ENCODE measurements at regions not wholly inside any gene's neighbourhood (a gene's known extent, or its start where the extent isn't known, plus 50 kb on each side); places are given as distances from the start of the nearest gene placed in this dataset.

GRCh38 chr9:95382433-95382832, 64.9 kb upstream of the FANCC start:
- Histone ChIP-seq H3K79me2 (ENCODE audit: control insufficient read depth, insufficient read depth, low read length) (no peaks in the 10 kb centered on the region), H2AFZ (ENCODE audit: insufficient read depth, low read depth, low read length, poor library complexity, severe bottlenecking) (no peak overlapping the region), H3K4me1 (ENCODE audit: control insufficient read depth in 2 of 2, insufficient read depth in 2 of 2, low read length in 2 of 2) (no peaks in the 10 kb centered on the region), H3K36me3 (replicated peaks in 1 of 2; ENCODE audit: control extremely low read depth in 1 of 2, control insufficient read depth in 1 of 2, extremely low read depth in 1 of 2, insufficient read depth in 2 of 2, low read length in 1 of 2) (no peaks in the 10 kb centered on the region), H3K27me3 (replicated peaks in 1 of 4; ENCODE audit: control extremely low read depth in 1 of 4, control insufficient read depth in 3 of 4, insufficient read depth in 4 of 4, low read length in 3 of 4) (peaks cover 0 to 9% (median 3%) of the 10 kb centered on the region in 4 experiments), H3K9me3 (ENCODE audit: control extremely low read depth in 1 of 3, control insufficient read depth in 2 of 3, insufficient read depth in 1 of 3, low read length in 2 of 3) (no peaks in the 10 kb centered on the region), H3K4me2 (replicated peaks; ENCODE audit: low read depth, low read length, poor library complexity, severe bottlenecking) (no peak overlapping the region), H3K9ac (ENCODE audit: low read length) (no peak overlapping the region), H3K27ac (ENCODE audit: low read length in 2 of 2) (no peak overlapping the region), H3K4me3 (ENCODE audit: control extremely low read depth in 1 of 5, extremely low read depth in 1 of 5, insufficient read depth in 1 of 5, low read depth in 2 of 5, low read length in 4 of 5) (no peak overlapping the region), H4K20me1 (ENCODE audit: control insufficient read depth, insufficient read depth, low read length, poor library complexity, severe bottlenecking) (no peaks in the 10 kb centered on the region)
- POLR2A ChIA-PET = no interaction called here
- no peak for TF ChIP-seq EZH2 (IDR thresholded peaks at IDR 0.05; ENCODE audit: borderline replicate concordance, insufficient read depth, low read depth, low read length, poor library complexity, severe bottlenecking)
- TF ChIP-seq, protein P1, sequence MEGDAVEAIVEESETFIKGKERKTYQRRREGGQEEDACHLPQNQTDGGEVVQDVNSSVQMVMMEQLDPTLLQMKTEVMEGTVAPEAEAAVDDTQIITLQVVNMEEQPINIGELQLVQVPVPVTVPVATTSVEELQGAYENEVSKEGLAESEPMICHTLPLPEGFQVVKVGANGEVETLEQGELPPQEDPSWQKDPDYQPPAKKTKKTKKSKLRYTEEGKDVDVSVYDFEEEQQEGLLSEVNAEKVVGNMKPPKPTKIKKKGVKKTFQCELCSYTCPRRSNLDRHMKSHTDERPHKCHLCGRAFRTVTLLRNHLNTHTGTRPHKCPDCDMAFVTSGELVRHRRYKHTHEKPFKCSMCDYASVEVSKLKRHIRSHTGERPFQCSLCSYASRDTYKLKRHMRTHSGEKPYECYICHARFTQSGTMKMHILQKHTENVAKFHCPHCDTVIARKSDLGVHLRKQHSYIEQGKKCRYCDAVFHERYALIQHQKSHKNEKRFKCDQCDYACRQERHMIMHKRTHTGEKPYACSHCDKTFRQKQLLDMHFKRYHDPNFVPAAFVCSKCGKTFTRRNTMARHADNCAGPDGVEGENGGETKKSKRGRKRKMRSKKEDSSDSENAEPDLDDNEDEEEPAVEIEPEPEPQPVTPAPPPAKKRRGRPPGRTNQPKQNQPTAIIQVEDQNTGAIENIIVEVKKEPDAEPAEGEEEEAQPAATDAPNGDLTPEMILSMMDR (IDR thresholded peaks at IDR 0.05) = no peak
- peaks cover 62% of the 10 kb centered on the region for H3K27me3 Mint-ChIP-seq
- ATAC-seq (ENCODE audit: low read depth) (no peak), DNase-seq (no peak)
- H3K9me3 Mint-ChIP-seq (ENCODE audit: insufficient read depth) = no peaks in the 10 kb centered on the region
- WGBS (ENCODE audit: insufficient coverage) = 96% methylated on average over 7 of the region's 10 CpGs
- no peak overlapping the region for H3K27ac Mint-ChIP-seq
- no peak overlapping the region for H3K4me3 Mint-ChIP-seq
- CTCF ChIA-PET = no interaction called here
- intact Hi-C loops (cut with micrococcal nuclease) = no loop called here
- no peaks in the 10 kb centered on the region for H3K4me1 Mint-ChIP-seq

- Mint-ChIP-seq H3K27ac (no peak overlapping the region), H3K4me3 (no peak overlapping the region), H3K9me3 (ENCODE audit: insufficient read depth) (no peaks in the 10 kb centered on the region), H3K4me1 (no peaks in the 10 kb centered on the region), H3K27me3 (peaks cover 58% of the 10 kb centered on the region)
- Histone ChIP-seq H3K79me2 (ENCODE audit: control insufficient read depth, insufficient read depth, low read length) (no peaks in the 10 kb centered on the region), H3K27ac (ENCODE audit: low read length in 2 of 2) (no peak overlapping the region), H2AFZ (ENCODE audit: insufficient read depth, low read depth, low read length, poor library complexity, severe bottlenecking) (no peak overlapping the region), H3K36me3 (replicated peaks in 1 of 2; ENCODE audit: control extremely low read depth in 1 of 2, control insufficient read depth in 1 of 2, extremely low read depth in 1 of 2, insufficient read depth in 2 of 2, low read length in 1 of 2) (no peaks in the 10 kb centered on the region), H3K9ac (ENCODE audit: low read length) (no peak overlapping the region), H4K20me1 (ENCODE audit: control insufficient read depth, insufficient read depth, low read length, poor library complexity, severe bottlenecking) (no peaks in the 10 kb centered on the region), H3K27me3 (replicated peaks in 1 of 4; ENCODE audit: control extremely low read depth in 1 of 4, control insufficient read depth in 3 of 4, insufficient read depth in 4 of 4, low read length in 3 of 4) (peaks cover 0 to 9% (median 3%) of the 10 kb centered on the region in 4 experiments), H3K4me3 (ENCODE audit: control extremely low read depth in 1 of 5, extremely low read depth in 1 of 5, insufficient read depth in 1 of 5, low read depth in 2 of 5, low read length in 4 of 5) (no peak overlapping the region), H3K4me2 (replicated peaks; ENCODE audit: low read depth, low read length, poor library complexity, severe bottlenecking) (no peak overlapping the region), H3K9me3 (ENCODE audit: control extremely low read depth in 1 of 3, control insufficient read depth in 2 of 3, insufficient read depth in 1 of 3, low read length in 2 of 3) (no peaks in the 10 kb centered on the region), H3K4me1 (ENCODE audit: control insufficient read depth in 2 of 2, insufficient read depth in 2 of 2, low read length in 2 of 2) (no peaks in the 10 kb centered on the region)
- ChIA-PET POLR2A (no interaction called here), CTCF (interaction anchor here (0.8 to 1.0 kb wide), 2 partner anchors 10 to 36 kb away, joined by 3 to 4 read pairs; no protein-coding TSS in a partner anchor)
- TF ChIP-seq, protein P1 (IDR thresholded peaks at IDR 0.05) = no peak
- TF ChIP-seq EZH2 (IDR thresholded peaks at IDR 0.05; ENCODE audit: borderline replicate concordance, insufficient read depth, low read depth, low read length, poor library complexity, severe bottlenecking) = no peak
- ATAC-seq (ENCODE audit: low read depth) (no peak), DNase-seq (no peak)
- intact Hi-C loops (cut with micrococcal nuclease) = no loop called here
- 43% methylated on average over 6 of the region's 7 CpGs for WGBS (ENCODE audit: insufficient coverage)
Measured at GRCh38 chr9:95381221-95381620, 63.7 kb upstream of the FANCC start.

Measured in B cell (primary cell).